OCI-LY3 (cell line): ENCODE measurements at regions not wholly inside any gene's neighbourhood (a gene's known extent, or its start where the extent isn't known, plus 50 kb on each side); places are given as distances from the start of the nearest gene placed in this dataset.
A peak's percentile ranks its signal among the peaks of the same experiment; 100 is the strongest.

Source experiments
- H2AFZ ChIP-seq: fragments of 200-600, 300-600 bp; shearing (Covaris generic); 2 replicates; pipeline ENCODE4 v1.6.0; 2014; ENCODE audit warnings: antibody characterized with exemption, low read depth, low read length
- H3K27ac ChIP-seq: fragments of 200-600, 300-600 bp; sonication (generic); 2 replicates; pipeline ENCODE4 v1.5.1; 2014; ENCODE audit warnings: mild to moderate bottlenecking, low read length, moderate library complexity, mixed read lengths
- H3K27me3 ChIP-seq: fragments of 200-600, 300-600 bp; sonication (generic); 2 replicates; pipeline ENCODE4 v1.6.1; 2014; ENCODE audit warnings: low read depth, low read length, mixed read lengths
- H3K36me3 ChIP-seq: fragments of 200-600, 300-600 bp; sonication (generic); replicated peaks from 2 replicates; pipeline ENCODE3; 2014; ENCODE audit warnings: low read depth, low read length, mixed read lengths
- H3K4me1 ChIP-seq: fragments of 300-600, 200-600 bp; sonication (generic); 2 replicates; pipeline ENCODE4 v1.6.1; 2014; ENCODE audit warnings: low read length, mixed read lengths
- H3K4me2 ChIP-seq: fragments of 200-600, 300-600 bp; sonication (generic); 2 replicates; pipeline ENCODE4 v1.6.1; 2014; ENCODE audit warnings: low read length, mixed read lengths
- H3K4me3 ChIP-seq: fragments of 300-600, 200-600 bp; sonication (generic); 2 replicates; pipeline ENCODE4 v1.5.1; 2014; ENCODE audit warnings: antibody characterized with exemption, mild to moderate bottlenecking, low read length, moderate library complexity
- H3K79me2 ChIP-seq: fragments of 300-600, 200-600 bp; shearing (Covaris generic); 2 replicates; pipeline ENCODE4 v1.6.1; 2014; ENCODE audit warnings: mild to moderate bottlenecking, low read length, mixed read lengths
- H3K9ac ChIP-seq: fragments of 300-600, 200-600 bp; shearing (Covaris generic); 2 replicates; pipeline ENCODE4 v1.6.0; 2014; ENCODE audit warnings: mild to moderate bottlenecking, low read length, moderate library complexity
- H3K9me3 ChIP-seq: fragments of 200-600, 300-600 bp; shearing (Covaris generic); 2 replicates; pipeline ENCODE4 v1.6.1; 2014; ENCODE audit warnings: low read length, mixed read lengths; ENCODE audit not compliant: insufficient read depth
- H4K20me1 ChIP-seq: fragments of 200-600, 300-600 bp; sonication (generic); 2 replicates; pipeline ENCODE4 v1.6.1; 2016; ENCODE audit warnings: low read length, mixed read lengths; ENCODE audit not compliant: insufficient read depth
- CTCF ChIP-seq: fragments of 200-600, 300-600 bp; sonication (generic); IDR thresholded peaks from 2 replicates; pipeline ENCODE4 v1.5.1; 2014; ENCODE audit warnings: antibody characterized with exemption, low read length, low read depth
- EZH2phosphoT487 ChIP-seq: fragments of 200-600 bp; shearing (Covaris generic); IDR thresholded peaks from 2 replicates; pipeline ENCODE4 v1.6.1; 2018; ENCODE audit warnings: antibody characterized with exemption, mixed run types, low read depth

- Histone ChIP-seq H2AFZ (no peak overlapping the region), H3K4me3 (no peak overlapping the region)
- TF ChIP-seq EZH2phosphoT487 (no peak), CTCF (no peak)
Observed at GRCh38 chr13:47277774-47278173, 380.9 kb upstream of the HTR2A start.

GRCh38 chr13:47268270-47268669, 371.4 kb upstream of the HTR2A start:
- Histone ChIP-seq H3K4me1 (no peaks in the 10 kb centered on the region), H4K20me1 (no peaks in the 10 kb centered on the region), H3K4me3 (no peak overlapping the region), H3K9ac (no peak overlapping the region), H3K27me3 (no peaks in the 10 kb centered on the region), H3K4me2 (no peak overlapping the region), H2AFZ (no peak overlapping the region), H3K79me2 (no peaks in the 10 kb centered on the region), H3K9me3 (no peaks in the 10 kb centered on the region), H3K27ac (no peak overlapping the region), H3K36me3 (no peaks in the 10 kb centered on the region)
- TF ChIP-seq CTCF = no peak
- no peak for TF ChIP-seq EZH2phosphoT487

More at GRCh38 chr13:47277774-47278173, 380.9 kb upstream of the HTR2A start:
- no peaks in the 10 kb centered on the region for H4K20me1 ChIP-seq
- H3K27ac ChIP-seq = no peak overlapping the region
- no peaks in the 10 kb centered on the region for H3K27me3 ChIP-seq
- no peaks in the 10 kb centered on the region for H3K4me1 ChIP-seq
- H3K9ac ChIP-seq = no peak overlapping the region
- H3K36me3 ChIP-seq = no peaks in the 10 kb centered on the region
- no peaks in the 10 kb centered on the region for H3K79me2 ChIP-seq
- no peaks in the 10 kb centered on the region for H3K9me3 ChIP-seq
- H3K4me2 ChIP-seq = no peak overlapping the region

GRCh38 chr13:47258384-47258783, 361.5 kb upstream of the HTR2A start:
- Histone ChIP-seq H3K36me3 (no peaks in the 10 kb centered on the region), H3K4me2 (peak overlapping the region; percentile 71), H4K20me1 (no peaks in the 10 kb centered on the region)

GRCh38 chr13:47256618-47257017, 359.8 kb upstream of the HTR2A start:
- Histone ChIP-seq H3K4me3 (no peak overlapping the region), H3K27ac (no peak overlapping the region), H3K4me1 (peaks cover 17% of the 10 kb centered on the region), H4K20me1 (no peaks in the 10 kb centered on the region), H3K4me2 (no peak overlapping the region), H2AFZ (no peak overlapping the region), H3K9ac (no peak overlapping the region), H3K27me3 (peaks cover 21% of the 10 kb centered on the region), H3K79me2 (no peaks in the 10 kb centered on the region), H3K9me3 (no peaks in the 10 kb centered on the region), H3K36me3 (no peaks in the 10 kb centered on the region)
- TF ChIP-seq EZH2phosphoT487 (no peak), CTCF (no peak)

More at GRCh38 chr13:47258384-47258783, 361.5 kb upstream of the HTR2A start:
- TF ChIP-seq CTCF = peak; percentile 37
- no peak for TF ChIP-seq EZH2phosphoT487
- H3K9me3 ChIP-seq = no peaks in the 10 kb centered on the region
- H3K27ac ChIP-seq = no peak overlapping the region
- peaks cover 21% of the 10 kb centered on the region for H3K27me3 ChIP-seq
- no peaks in the 10 kb centered on the region for H3K79me2 ChIP-seq
- H3K9ac ChIP-seq = no peak overlapping the region; the same call in 1 of the 2 replicates
- peaks cover 17% of the 10 kb centered on the region for H3K4me1 ChIP-seq
- no peak overlapping the region for H2AFZ ChIP-seq
- peak overlapping the region; percentile 9; the same call in 1 of the 2 replicates for H3K4me3 ChIP-seq
